RWPE2 (cell line): ENCODE measurements at regions not wholly inside any gene's neighbourhood (a gene's known extent, or its start where the extent isn't known, plus 50 kb on each side); places are given as distances from the start of the nearest gene placed in this dataset.

ENCODE experiments used
- ATAC-seq: fragments of 200-7000 bp; cut with Tn5 transposase; 3 replicates; pipeline ENCODE4 v1.9.1; 2021; ENCODE audit warnings: low read depth
- DNase-seq: peaks from one replicate; pipeline ENCODE4 v3.0.0-alpha.2; 2020; ENCODE audit warnings: low spot score
- H3K27ac ChIP-seq: fragments of 450-650 bp; 2 replicates; pipeline ENCODE4 v1.5.1; 2017; ENCODE audit warnings: mild to moderate bottlenecking; ENCODE audit not compliant: poor library complexity, severe bottlenecking
- H3K27me3 ChIP-seq: fragments of 250-450 bp; sonication (Bioruptor Pico); 2 replicates; pipeline ENCODE4 v1.5.1; 2021; ENCODE audit warnings: mild to moderate bottlenecking, moderate library complexity; ENCODE audit not compliant: insufficient read depth, poor library complexity, severe bottlenecking
- H3K36me3 ChIP-seq: fragments of 250-450 bp; sonication (Bioruptor Pico); 2 replicates; pipeline ENCODE4 v1.5.1; 2020; ENCODE audit warnings: low read depth, mild to moderate bottlenecking, moderate library complexity
- H3K4me1 ChIP-seq: fragments of 250-450 bp; sonication (Bioruptor Pico); 2 replicates; pipeline ENCODE4 v1.5.1; 2021; ENCODE audit warnings: mild to moderate bottlenecking, moderate library complexity; ENCODE audit not compliant: insufficient read depth, poor library complexity, severe bottlenecking
- H3K4me3 ChIP-seq: fragments of 250-450 bp; sonication (Bioruptor Pico); 2 replicates; pipeline ENCODE4 v1.5.1; 2021; ENCODE audit warnings: mild to moderate bottlenecking, moderate library complexity; ENCODE audit not compliant: severe bottlenecking
- H3K9me3 ChIP-seq: fragments of 250-450 bp; sonication (Bioruptor Pico); 2 replicates; pipeline ENCODE4 v1.5.1; 2021; ENCODE audit warnings: mild to moderate bottlenecking, moderate library complexity; ENCODE audit not compliant: severe bottlenecking
- TF ChIP-seq, protein P1 (sequence below): fragments of 450-650 bp; IDR thresholded peaks from one replicate; pipeline ENCODE4 v1.5.1; 2017; ENCODE audit warnings: mild to moderate bottlenecking, moderate library complexity; ENCODE audit not compliant: poor library complexity, severe bottlenecking

- TF ChIP-seq, protein P1, sequence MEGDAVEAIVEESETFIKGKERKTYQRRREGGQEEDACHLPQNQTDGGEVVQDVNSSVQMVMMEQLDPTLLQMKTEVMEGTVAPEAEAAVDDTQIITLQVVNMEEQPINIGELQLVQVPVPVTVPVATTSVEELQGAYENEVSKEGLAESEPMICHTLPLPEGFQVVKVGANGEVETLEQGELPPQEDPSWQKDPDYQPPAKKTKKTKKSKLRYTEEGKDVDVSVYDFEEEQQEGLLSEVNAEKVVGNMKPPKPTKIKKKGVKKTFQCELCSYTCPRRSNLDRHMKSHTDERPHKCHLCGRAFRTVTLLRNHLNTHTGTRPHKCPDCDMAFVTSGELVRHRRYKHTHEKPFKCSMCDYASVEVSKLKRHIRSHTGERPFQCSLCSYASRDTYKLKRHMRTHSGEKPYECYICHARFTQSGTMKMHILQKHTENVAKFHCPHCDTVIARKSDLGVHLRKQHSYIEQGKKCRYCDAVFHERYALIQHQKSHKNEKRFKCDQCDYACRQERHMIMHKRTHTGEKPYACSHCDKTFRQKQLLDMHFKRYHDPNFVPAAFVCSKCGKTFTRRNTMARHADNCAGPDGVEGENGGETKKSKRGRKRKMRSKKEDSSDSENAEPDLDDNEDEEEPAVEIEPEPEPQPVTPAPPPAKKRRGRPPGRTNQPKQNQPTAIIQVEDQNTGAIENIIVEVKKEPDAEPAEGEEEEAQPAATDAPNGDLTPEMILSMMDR = no peak
- H3K27me3 ChIP-seq = no peaks in the 10 kb centered on the region
- no peaks in the 10 kb centered on the region for H3K4me1 ChIP-seq
- H3K4me3 ChIP-seq = no peak overlapping the region
- ATAC-seq (no peak), DNase-seq (no peak)
- H3K27ac ChIP-seq = no peak overlapping the region
- H3K36me3 ChIP-seq = no peaks in the 10 kb centered on the region
- H3K9me3 ChIP-seq = no peaks in the 10 kb centered on the region
Measured at GRCh38 chr4:112966701-112967488, 82.6 kb upstream of the ANK2 start.

- no peaks in the 10 kb centered on the region for H3K9me3 ChIP-seq
- ATAC-seq (peak; percentile 68; the same call in 1 of the 3 replicates), DNase-seq (no peak)
- no peak overlapping the region for H3K4me3 ChIP-seq
- no peaks in the 10 kb centered on the region for H3K4me1 ChIP-seq
- TF ChIP-seq, protein P1 = no peak
- H3K27me3 ChIP-seq = no peaks in the 10 kb centered on the region
- no peaks in the 10 kb centered on the region for H3K36me3 ChIP-seq
- H3K27ac ChIP-seq = no peak overlapping the region
Measured at GRCh38 chr4:112968451-112969159, 80.8 kb upstream of the ANK2 start.

GRCh38 chr4:112970903-112971302 lies 78.5 kb upstream of the ANK2 start:
- no peak for ATAC-seq
- Histone ChIP-seq H3K4me1 (no peaks in the 10 kb centered on the region), H3K27ac (no peak overlapping the region), H3K4me3 (no peak overlapping the region), H3K36me3 (no peaks in the 10 kb centered on the region), H3K9me3 (no peaks in the 10 kb centered on the region), H3K27me3 (no peaks in the 10 kb centered on the region)
- TF ChIP-seq, protein P1 = no peak
- no peak for DNase-seq

DNA sequence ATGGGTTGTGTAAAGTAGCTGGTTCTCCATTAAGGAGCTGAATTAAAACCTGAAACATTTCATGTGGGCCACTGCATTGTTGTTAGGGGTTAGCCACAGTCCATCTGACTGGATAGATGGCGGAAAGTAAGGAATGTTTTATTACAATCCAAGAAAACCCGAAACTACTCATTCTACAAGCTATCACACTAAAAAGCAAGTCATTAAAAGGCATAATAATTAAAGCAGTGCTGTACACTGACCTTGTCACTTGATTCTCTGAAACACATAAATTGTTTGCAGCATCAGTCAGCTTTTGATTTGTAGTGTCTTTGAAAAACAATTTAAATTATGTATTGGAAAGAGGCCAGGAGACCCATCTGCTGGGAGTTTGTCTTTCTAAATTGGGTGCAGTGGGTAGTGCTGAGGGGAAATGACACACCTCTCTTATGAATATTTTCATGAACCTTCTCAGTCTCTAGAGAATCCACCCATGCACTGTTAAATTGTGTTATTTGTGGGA lies 75.7 kb upstream of the ANK2 start:
- Histone ChIP-seq H3K36me3 (no peaks in the 10 kb centered on the region), H3K4me1 (no peaks in the 10 kb centered on the region), H3K9me3 (no peaks in the 10 kb centered on the region), H3K27me3 (no peaks in the 10 kb centered on the region), H3K27ac (no peak overlapping the region), H3K4me3 (no peak overlapping the region)
- DNase-seq = no peak
- ATAC-seq = no peak
- TF ChIP-seq, protein P1 = no peak
